Keratinocyte (primary cell): ENCODE measurements at regions not wholly inside any gene's neighbourhood (a gene's known extent, or its start where the extent isn't known, plus 50 kb on each side); places are given as distances from the start of the nearest gene placed in this dataset.

Source experiments
- DNase-seq: peaks from one replicate; pipeline ENCODE4 v3.0.0-alpha.2; 2011; ENCODE audit warnings: low read depth, missing footprints, low spot score
- FAIRE-seq: peaks from 2 replicates; lab custom pipeline; 2011; peaks lifted over from hg19 to GRCh38; lab: Jason Lieb, UNC
- H2AFZ ChIP-seq: 2 replicates; pipeline ENCODE4 v1.6.0; 2012; ENCODE audit warnings: low read length, control low read depth, inconsistent platforms; ENCODE audit not compliant: control insufficient read depth
- H3K27ac ChIP-seq: 2 replicates; pipeline ENCODE4 v1.5.1; 2011; ENCODE audit warnings: low read length; ENCODE audit not compliant: control insufficient read depth, insufficient read depth
- H3K27me3 ChIP-seq: 3 replicates; pipeline ENCODE4 v1.6.0; 2011; ENCODE audit warnings: low read length; ENCODE audit not compliant: control insufficient read depth, insufficient read depth; ENCODE audit errors: extremely low read depth
- H3K36me3 ChIP-seq, 2 experiments: 2 replicates in 1 of 2; 3 replicates in 1 of 2; pipeline ENCODE4 v1.5.1; 2011; ENCODE audit warnings: low read length in 2 of 2, mild to moderate bottlenecking in 1 of 2; ENCODE audit not compliant: control insufficient read depth in 2 of 2, insufficient read depth in 2 of 2; ENCODE audit errors: extremely low read depth in 1 of 2
- H3K4me1 ChIP-seq: 3 replicates; pipeline ENCODE4 v1.5.1; 2011; ENCODE audit warnings: low read length; ENCODE audit not compliant: control insufficient read depth, insufficient read depth; ENCODE audit errors: extremely low read depth
- H3K4me2 ChIP-seq: 3 replicates; pipeline ENCODE4 v1.6.0; 2011; ENCODE audit warnings: low read depth, low read length; ENCODE audit not compliant: control insufficient read depth, insufficient read depth; ENCODE audit errors: extremely low read depth
- H3K4me3 ChIP-seq, 3 experiments: fragments of 200-600 bp in 1 of 3; sonication (generic) in 1 of 3; 2 replicates in 2 of 3; 3 replicates in 1 of 3; pipeline ENCODE4 v1.5.1; 2011 to 2016; ENCODE audit warnings: low read length in 3 of 3, mild to moderate bottlenecking in 3 of 3, control low read depth in 2 of 3, inconsistent platforms in 1 of 3, low read depth in 1 of 3, mixed read lengths in 1 of 3, mixed run types in 1 of 3, moderate library complexity in 1 of 3; ENCODE audit not compliant: control insufficient read depth in 2 of 3, insufficient read depth in 2 of 3; ENCODE audit errors: extremely low read depth in 1 of 3
- H3K79me2 ChIP-seq: 2 replicates; pipeline ENCODE4 v1.6.0; 2012; ENCODE audit warnings: low read length; ENCODE audit not compliant: control insufficient read depth, insufficient read depth
- H3K9ac ChIP-seq: 3 replicates; pipeline ENCODE4 v1.6.0; 2011; ENCODE audit warnings: low read length; ENCODE audit not compliant: control insufficient read depth, insufficient read depth; ENCODE audit errors: extremely low read depth
- H3K9me1 ChIP-seq: 3 replicates; pipeline ENCODE4 v1.6.0; 2011; ENCODE audit warnings: low read length; ENCODE audit not compliant: control insufficient read depth, insufficient read depth; ENCODE audit errors: extremely low read depth
- H3K9me3 ChIP-seq: 2 replicates; pipeline ENCODE4 v1.5.1; 2012; ENCODE audit warnings: low read depth, low read length; ENCODE audit not compliant: control insufficient read depth
- H4K20me1 ChIP-seq: 3 replicates; pipeline ENCODE4 v1.6.0; 2011; ENCODE audit warnings: low read length; ENCODE audit not compliant: control insufficient read depth, insufficient read depth; ENCODE audit errors: extremely low read depth
- EZH2 ChIP-seq: IDR thresholded peaks from one replicate; pipeline ENCODE4 v1.6.1; 2012; ENCODE audit warnings: inconsistent platforms, mild to moderate bottlenecking, low read length, moderate library complexity
- dilution Hi-C: fragments of 300-500 bp; cut with MboI; formaldehyde crosslinking; loops from one replicate; pipeline ENCODE4 v1.7.0; 2020; ENCODE audit warnings: low sequenced_read_pairs; ENCODE audit not compliant: extremely low pct_ligation_motif_present
- TF ChIP-seq, protein P1 (sequence below), 3 experiments: IDR thresholded peaks in 1 of 3; conservative IDR thresholded peaks in 1 of 3; optimal IDR thresholded peaks in 1 of 3; 2 replicates in 2 of 3; 3 replicates in 1 of 3; pipeline versions ENCODE3 to v1.5.1; 2011; ENCODE audit warnings: low read length in 3 of 3, mild to moderate bottlenecking in 3 of 3, moderate library complexity in 2 of 3, control low read depth in 1 of 3, inconsistent platforms in 1 of 3; ENCODE audit not compliant: insufficient read depth in 2 of 3; ENCODE audit errors: extremely low read depth in 1 of 3

DNA sequence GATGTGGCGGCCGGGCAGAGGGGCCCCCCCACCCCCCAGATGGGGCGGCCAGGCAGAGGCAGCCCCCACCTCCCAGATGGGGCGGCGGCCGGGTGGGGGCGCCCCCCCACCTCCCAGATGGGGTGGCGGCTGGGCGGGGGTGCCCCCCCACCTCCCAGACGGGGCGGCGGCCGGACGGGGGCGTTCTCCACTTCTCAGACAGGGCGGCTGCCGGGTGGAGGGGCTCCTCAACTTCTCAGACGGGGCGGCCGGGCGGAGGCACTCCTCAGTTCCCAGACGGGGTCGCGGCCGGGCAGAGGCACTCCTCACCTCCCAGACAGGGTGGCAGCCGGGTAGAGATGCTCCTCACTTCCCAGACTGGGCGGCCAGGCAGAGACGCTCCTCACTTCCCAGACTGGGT is 469.8 kb downstream of the PCNX1 start:
- TF ChIP-seq EZH2, result no peak
- TF ChIP-seq, protein P1, sequence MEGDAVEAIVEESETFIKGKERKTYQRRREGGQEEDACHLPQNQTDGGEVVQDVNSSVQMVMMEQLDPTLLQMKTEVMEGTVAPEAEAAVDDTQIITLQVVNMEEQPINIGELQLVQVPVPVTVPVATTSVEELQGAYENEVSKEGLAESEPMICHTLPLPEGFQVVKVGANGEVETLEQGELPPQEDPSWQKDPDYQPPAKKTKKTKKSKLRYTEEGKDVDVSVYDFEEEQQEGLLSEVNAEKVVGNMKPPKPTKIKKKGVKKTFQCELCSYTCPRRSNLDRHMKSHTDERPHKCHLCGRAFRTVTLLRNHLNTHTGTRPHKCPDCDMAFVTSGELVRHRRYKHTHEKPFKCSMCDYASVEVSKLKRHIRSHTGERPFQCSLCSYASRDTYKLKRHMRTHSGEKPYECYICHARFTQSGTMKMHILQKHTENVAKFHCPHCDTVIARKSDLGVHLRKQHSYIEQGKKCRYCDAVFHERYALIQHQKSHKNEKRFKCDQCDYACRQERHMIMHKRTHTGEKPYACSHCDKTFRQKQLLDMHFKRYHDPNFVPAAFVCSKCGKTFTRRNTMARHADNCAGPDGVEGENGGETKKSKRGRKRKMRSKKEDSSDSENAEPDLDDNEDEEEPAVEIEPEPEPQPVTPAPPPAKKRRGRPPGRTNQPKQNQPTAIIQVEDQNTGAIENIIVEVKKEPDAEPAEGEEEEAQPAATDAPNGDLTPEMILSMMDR (optimal IDR thresholded peaks at IDR 0.05 in 1 of 3, IDR thresholded peaks at IDR 0.05 in 1 of 3, conservative IDR thresholded peaks at IDR 0.05 in 1 of 3; ENCODE audit: extremely low read depth in 1 of 3, insufficient read depth in 2 of 3, low read length in 3 of 3), result no peak
- no peaks in the 10 kb centered on the region for H4K20me1 ChIP-seq
- peaks cover 60% of the 10 kb centered on the region for H3K79me2 ChIP-seq
- FAIRE-seq (no peak), DNase-seq (no peak)
- H3K27me3 ChIP-seq, result no peaks in the 10 kb centered on the region
- H3K4me3 ChIP-seq, result no peak overlapping the region
- no peaks in the 10 kb centered on the region for H3K36me3 ChIP-seq
- H3K4me2 ChIP-seq, result no peak overlapping the region
- peaks cover 22% of the 10 kb centered on the region for H3K4me1 ChIP-seq
- no peak overlapping the region for H3K27ac ChIP-seq
- no peak overlapping the region for H2AFZ ChIP-seq
- H3K9ac ChIP-seq, result no peak overlapping the region
- dilution Hi-C loops, result no loop called here
- no peaks in the 10 kb centered on the region for H3K9me1 ChIP-seq
- H3K9me3 ChIP-seq, result no peaks in the 10 kb centered on the region

DNA sequence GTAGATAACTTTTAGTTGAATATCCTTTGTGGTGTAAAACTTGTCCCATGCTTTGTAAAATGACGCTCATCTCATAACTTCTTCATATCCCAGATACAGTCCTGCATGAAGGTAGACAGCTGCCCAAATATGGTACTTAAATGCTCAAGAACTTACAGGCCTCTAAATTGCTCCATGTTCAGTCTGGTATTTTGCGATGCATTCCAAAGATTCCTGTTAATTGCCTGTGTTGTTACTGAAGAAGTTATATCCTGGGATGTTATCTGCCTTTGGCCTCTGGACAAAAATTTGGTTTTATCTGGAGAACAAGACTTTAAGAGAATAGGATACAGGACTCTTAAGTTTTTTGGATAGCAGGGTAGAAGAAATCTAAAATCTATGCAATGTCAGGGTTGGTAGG is 473.0 kb downstream of the PCNX1 start:
- H3K27ac ChIP-seq, result peak overlapping the region; percentile 24
- H3K9me3 ChIP-seq, result no peaks in the 10 kb centered on the region
- H3K36me3 ChIP-seq, result peaks cover 0 to 4% of the 10 kb centered on the region in 2 experiments
- FAIRE-seq, result peak; percentile 71
- peak overlapping the region; percentile 42 for H3K4me2 ChIP-seq
- H3K9ac ChIP-seq, result no peak overlapping the region
- H3K4me1 ChIP-seq, result peaks cover 26% of the 10 kb centered on the region
- TF ChIP-seq, protein P1 (optimal IDR thresholded peaks at IDR 0.05 in 1 of 3, IDR thresholded peaks at IDR 0.05 in 1 of 3, conservative IDR thresholded peaks at IDR 0.05 in 1 of 3; ENCODE audit: extremely low read depth in 1 of 3, insufficient read depth in 2 of 3, low read length in 3 of 3), result no peak
- TF ChIP-seq EZH2, result no peak
- DNase-seq, result no peak
- H3K4me3 ChIP-seq, result no peak overlapping the region
- H3K79me2 ChIP-seq, result peaks cover 76% of the 10 kb centered on the region
- H2AFZ ChIP-seq, result peak overlapping the region; percentile 5
- H3K9me1 ChIP-seq, result no peaks in the 10 kb centered on the region
- no peaks in the 10 kb centered on the region for H4K20me1 ChIP-seq
- H3K27me3 ChIP-seq, result no peaks in the 10 kb centered on the region
- dilution Hi-C loops, result no loop called here
